Glutamatergic neuron (in vitro differentiated cells): ENCODE measurements at regions not wholly inside any gene's neighbourhood (a gene's known extent, or its start where the extent isn't known, plus 50 kb on each side); places are given as distances from the start of the nearest gene placed in this dataset.

ENCODE experiments used
- DNase-seq: peaks from one replicate; pipeline ENCODE4 v3.0.0; 2022
- H3K27ac Mint-ChIP-seq: one replicate; pipeline ENCODE4 v1.8.0; 2020; ENCODE audit warnings: mild to moderate bottlenecking, mixed read lengths, inconsistent platforms; ENCODE audit not compliant: unreplicated experiment
- H3K27me3 Mint-ChIP-seq: one replicate; pipeline ENCODE4 v1.8.0; 2020; ENCODE audit warnings: mild to moderate bottlenecking, moderate library complexity, mixed read lengths, inconsistent platforms; ENCODE audit not compliant: unreplicated experiment
- H3K36me3 Mint-ChIP-seq: one replicate; pipeline ENCODE4 v1.8.0; 2020; ENCODE audit warnings: mild to moderate bottlenecking, mixed read lengths, inconsistent platforms; ENCODE audit not compliant: unreplicated experiment
- H3K4me1 Mint-ChIP-seq: one replicate; pipeline ENCODE4 v1.8.0; 2020; ENCODE audit warnings: mild to moderate bottlenecking, low read depth, mixed read lengths, inconsistent platforms; ENCODE audit not compliant: unreplicated experiment
- H3K4me3 Mint-ChIP-seq: one replicate; pipeline ENCODE4 v1.8.0; 2020; ENCODE audit warnings: mild to moderate bottlenecking, mixed read lengths, inconsistent platforms; ENCODE audit not compliant: unreplicated experiment
- H3K9me3 Mint-ChIP-seq: one replicate; pipeline ENCODE4 v1.8.0; 2020; ENCODE audit warnings: mild to moderate bottlenecking, moderate library complexity, mixed read lengths, inconsistent platforms; ENCODE audit not compliant: unreplicated experiment
- CTCF ChIP-seq: fragments of 200-600 bp; sonication (generic); IDR thresholded peaks from one replicate; pipeline ENCODE4 v1.5.0; 2021; ENCODE audit not compliant: partially characterized antibody, unreplicated experiment

GRCh38 chr12:118589162-118589561, 212.8 kb downstream of the SUDS3 start:
- TF ChIP-seq CTCF: no peak
- no peaks in the 10 kb centered on the region for H3K27me3 Mint-ChIP-seq
- peaks cover 1% of the 10 kb centered on the region for H3K9me3 Mint-ChIP-seq
- H3K4me1 Mint-ChIP-seq: no peaks in the 10 kb centered on the region
- H3K4me3 Mint-ChIP-seq: no peak overlapping the region
- no peak for DNase-seq
- no peaks in the 10 kb centered on the region for H3K36me3 Mint-ChIP-seq
- no peak overlapping the region for H3K27ac Mint-ChIP-seq

GRCh38 chr12:118590406-118591150, 214.2 kb downstream of the SUDS3 start:
- Mint-ChIP-seq H3K4me1 (no peaks in the 10 kb centered on the region), H3K9me3 (peaks cover 1% of the 10 kb centered on the region), H3K36me3 (no peaks in the 10 kb centered on the region), H3K27ac (no peak overlapping the region), H3K4me3 (no peak overlapping the region), H3K27me3 (no peaks in the 10 kb centered on the region)
- TF ChIP-seq CTCF: no peak
- DNase-seq: no peak

- no peak for DNase-seq
- Mint-ChIP-seq H3K4me3 (peak overlapping the region; percentile 22), H3K4me1 (peaks cover 8% of the 10 kb centered on the region), H3K27ac (no peak overlapping the region), H3K27me3 (peaks cover 4% of the 10 kb centered on the region), H3K36me3 (no peaks in the 10 kb centered on the region), H3K9me3 (no peaks in the 10 kb centered on the region)
- no peak for TF ChIP-seq CTCF
Measured at GRCh38 chr12:118603610-118604361, 227.4 kb downstream of the SUDS3 start.

GRCh38 chr12:118606690-118607089, 230.3 kb downstream of the SUDS3 start:
- TF ChIP-seq CTCF: no peak
- Mint-ChIP-seq H3K4me3 (no peak overlapping the region), H3K36me3 (no peaks in the 10 kb centered on the region), H3K27ac (no peak overlapping the region), H3K27me3 (peaks cover 4% of the 10 kb centered on the region), H3K9me3 (no peaks in the 10 kb centered on the region), H3K4me1 (peaks cover 26% of the 10 kb centered on the region)
- DNase-seq: no peak

GRCh38 chr12:118607831-118608230, 231.5 kb downstream of the SUDS3 start:
- H3K9me3 Mint-ChIP-seq: no peaks in the 10 kb centered on the region
- peaks cover 4% of the 10 kb centered on the region for H3K27me3 Mint-ChIP-seq
- DNase-seq: no peak
- no peaks in the 10 kb centered on the region for H3K36me3 Mint-ChIP-seq
- no peak for TF ChIP-seq CTCF
- H3K27ac Mint-ChIP-seq: no peak overlapping the region
- no peak overlapping the region for H3K4me3 Mint-ChIP-seq
- peaks cover 26% of the 10 kb centered on the region for H3K4me1 Mint-ChIP-seq
